ENCODE measurements at regions not wholly inside any gene's neighbourhood (a gene's known extent, or its start where the extent isn't known, plus 50 kb on each side); places are given as distances from the start of the nearest gene placed in this dataset.

DNA sequence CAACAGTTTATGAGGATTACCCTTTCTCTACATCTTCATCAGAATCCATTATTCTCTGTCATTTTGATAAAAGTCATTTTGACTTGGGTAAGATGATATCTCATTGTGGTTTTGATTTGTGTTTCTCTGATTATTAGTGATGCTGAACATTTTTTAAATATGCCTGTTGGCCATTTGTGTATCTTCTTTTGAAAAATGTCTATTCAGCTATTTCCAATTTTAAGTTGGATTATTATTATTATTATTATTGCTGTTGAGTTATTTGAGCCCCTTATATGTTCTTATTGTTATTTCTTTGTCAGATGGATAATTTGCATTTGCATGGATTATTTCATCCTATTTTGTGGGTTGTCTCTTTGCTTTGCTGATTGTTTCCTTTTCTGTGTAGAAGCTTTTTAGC lies 421.2 kb upstream of the LMCD1 start:
- no peak for TF ChIP-seq POLR2AphosphoS5 (IDR thresholded peaks at IDR 0.05)
- no peak for TF ChIP-seq CTCF (IDR thresholded peaks at IDR 0.05)

Data from stomach (tissue), 4 donors.